ENCODE measurements at regions not wholly inside any gene's neighbourhood (a gene's known extent, or its start where the extent isn't known, plus 50 kb on each side); places are given as distances from the start of the nearest gene placed in this dataset.

DNA sequence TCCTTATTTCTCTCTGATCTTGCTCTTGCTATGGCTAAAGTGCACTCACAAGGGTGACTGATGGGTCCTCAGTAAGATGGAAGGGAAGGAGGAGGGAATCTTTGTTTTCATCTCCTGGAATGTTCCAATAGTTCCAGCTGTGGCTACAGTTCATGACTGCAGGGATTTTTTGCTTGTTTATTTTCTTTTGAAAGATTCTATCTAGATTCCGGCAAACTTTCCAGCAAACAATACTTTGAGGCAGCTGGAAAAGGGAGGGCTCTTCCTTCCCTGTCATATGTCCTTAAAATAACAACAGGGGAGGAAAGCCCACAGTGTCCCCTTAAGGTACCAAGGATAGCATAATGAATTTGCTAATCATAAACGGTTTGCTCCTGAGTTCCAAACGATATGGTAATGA lies 111.3 kb upstream of the SLC14A2 start:
- no peak for DNase-seq

DNA sequence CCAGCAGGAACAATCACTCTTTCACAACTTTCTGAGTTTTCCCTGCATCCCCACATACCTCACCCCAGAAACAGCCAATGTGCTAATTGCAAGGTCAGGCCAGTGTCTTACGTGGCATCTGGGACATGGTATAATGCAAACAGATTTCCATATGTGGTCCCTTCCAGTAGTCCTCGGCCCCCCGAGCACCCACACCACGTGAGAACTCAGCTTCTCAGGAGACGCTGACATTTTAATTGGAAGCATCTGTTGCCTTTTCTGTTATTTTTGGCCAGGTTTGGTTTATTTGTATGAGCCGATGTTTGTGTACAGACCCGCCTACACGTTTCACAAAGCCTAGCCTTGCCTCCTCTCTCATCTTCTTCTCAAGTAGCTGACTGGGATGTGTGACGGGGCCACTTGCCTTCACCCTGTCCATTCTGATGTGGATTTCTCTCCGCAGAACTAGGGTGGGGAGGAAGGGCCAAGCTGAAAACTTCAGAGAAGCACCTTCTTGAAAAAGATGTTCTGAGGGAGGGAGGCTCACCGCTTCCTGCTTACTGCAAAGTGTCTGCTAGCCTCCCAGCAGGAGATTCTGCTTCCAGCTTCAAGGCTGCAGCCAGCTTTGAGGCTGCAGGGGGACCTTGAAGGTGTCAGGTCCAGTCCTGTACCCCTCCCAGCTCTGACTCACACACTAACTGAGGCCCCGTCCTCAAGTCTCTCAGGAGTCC lies 109.6 kb upstream of the SLC14A2 start:
- no peak for DNase-seq

DNA sequence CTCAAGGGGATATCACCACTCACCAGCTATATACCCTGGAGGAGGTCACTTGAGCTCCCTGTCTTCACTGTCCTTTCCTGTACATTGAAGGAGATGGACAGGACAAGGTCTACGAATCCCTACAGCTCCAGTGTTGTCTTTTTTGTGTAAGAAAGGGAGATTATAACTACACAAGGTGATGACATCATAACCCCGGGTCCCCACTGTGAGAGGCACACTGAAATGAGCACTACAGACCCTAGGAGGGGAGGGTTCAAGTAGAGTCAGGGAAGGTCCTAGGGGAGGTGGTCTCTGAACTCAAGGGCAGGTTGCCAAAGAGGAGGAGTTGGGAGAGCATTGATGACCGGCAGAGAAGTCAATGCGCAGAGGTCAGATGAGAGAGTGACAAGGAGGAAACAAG lies 108.3 kb upstream of the SLC14A2 start:
- no peak for DNase-seq

DNA sequence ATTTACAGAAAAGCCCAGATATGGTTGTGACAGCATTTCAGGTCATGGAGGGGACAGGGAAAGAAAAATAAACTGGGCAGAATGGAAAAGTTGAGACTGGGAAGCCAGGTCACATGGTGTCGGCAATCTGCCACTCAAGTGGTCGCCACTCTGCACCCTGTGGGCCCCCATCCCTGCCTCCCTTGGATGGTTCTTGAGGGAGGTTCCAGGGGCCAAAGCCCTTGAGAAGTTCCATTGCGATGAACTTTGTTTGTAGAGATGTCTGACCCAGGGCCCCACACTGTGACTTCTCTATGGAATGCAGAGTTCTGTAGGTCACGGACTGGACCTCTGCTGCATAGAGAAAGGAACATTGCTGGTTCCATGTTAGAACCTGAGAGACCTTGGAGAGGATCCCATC lies 105.7 kb upstream of the SLC14A2 start:
- DNase-seq = no peak

GRCh38 chr18:45510656-45511055 lies 104.6 kb upstream of the SLC14A2 start:
- DNase-seq = no peak

DNA sequence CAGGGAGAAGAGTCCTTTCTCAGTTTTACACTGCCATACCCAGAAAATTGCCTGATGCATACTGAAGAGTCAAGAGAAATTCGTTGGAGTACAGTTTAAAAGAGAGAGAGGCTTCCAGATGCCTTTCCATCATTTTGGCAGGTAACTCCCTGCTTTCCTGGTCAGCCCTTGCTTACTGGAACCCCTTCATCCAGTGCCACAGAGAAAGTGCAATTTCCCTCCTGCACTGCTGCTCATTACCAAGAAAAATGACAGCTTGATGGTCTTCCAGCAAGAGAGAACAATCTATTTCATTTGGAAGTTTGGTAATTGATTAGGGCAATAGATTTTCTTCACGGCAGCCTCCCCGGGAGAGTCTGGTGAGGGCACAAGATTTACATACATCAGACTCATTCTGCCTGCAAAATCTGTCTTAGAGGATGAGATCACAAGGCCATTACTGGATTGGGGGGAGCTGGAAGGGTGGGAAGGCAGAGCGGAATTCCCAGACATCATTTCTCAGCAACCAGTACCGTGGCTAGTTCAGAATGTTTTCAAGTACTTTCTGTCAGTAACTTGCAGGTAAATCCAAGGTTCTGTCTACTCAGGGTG lies 102.8 kb upstream of the SLC14A2 start:
- no peak for DNase-seq

- no peak for DNase-seq
Observed at GRCh38 chr18:45517181-45517741, 98.0 kb upstream of the SLC14A2 start.

- DNase-seq = no peak
Observed at GRCh38 chr18:45518311-45519155, 96.7 kb upstream of the SLC14A2 start.

GRCh38 chr18:45519411-45520280 lies 95.6 kb upstream of the SLC14A2 start:
- DNase-seq = no peak

GRCh38 chr18:45521136-45521535 lies 94.1 kb upstream of the SLC14A2 start:
- DNase-seq = no peak

DNA sequence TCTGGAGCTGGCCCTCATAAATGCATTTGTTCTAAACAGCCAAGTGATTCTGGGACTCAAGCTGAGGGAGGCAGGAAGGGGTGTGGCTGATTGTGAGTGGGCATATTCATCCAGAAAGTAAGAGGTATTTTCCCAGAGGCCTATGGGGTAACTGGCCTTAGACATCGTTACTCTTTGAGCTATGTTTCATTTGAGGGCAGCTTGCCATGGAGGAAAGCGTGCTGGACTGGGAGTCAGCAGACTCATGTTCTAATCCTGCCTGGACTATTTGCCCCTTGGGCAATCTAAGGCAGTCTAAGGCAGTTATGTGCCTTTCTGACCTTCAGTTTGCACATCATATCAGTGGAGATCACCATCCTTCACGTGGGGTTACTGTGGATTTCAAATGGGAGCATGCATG lies 93.5 kb upstream of the SLC14A2 start:
- no peak for DNase-seq

- DNase-seq = no peak
Observed at GRCh38 chr18:45522371-45522770, 92.9 kb upstream of the SLC14A2 start.

- DNase-seq = no peak
Observed at GRCh38 chr18:45525301-45525700, 90.0 kb upstream of the SLC14A2 start.

DNA sequence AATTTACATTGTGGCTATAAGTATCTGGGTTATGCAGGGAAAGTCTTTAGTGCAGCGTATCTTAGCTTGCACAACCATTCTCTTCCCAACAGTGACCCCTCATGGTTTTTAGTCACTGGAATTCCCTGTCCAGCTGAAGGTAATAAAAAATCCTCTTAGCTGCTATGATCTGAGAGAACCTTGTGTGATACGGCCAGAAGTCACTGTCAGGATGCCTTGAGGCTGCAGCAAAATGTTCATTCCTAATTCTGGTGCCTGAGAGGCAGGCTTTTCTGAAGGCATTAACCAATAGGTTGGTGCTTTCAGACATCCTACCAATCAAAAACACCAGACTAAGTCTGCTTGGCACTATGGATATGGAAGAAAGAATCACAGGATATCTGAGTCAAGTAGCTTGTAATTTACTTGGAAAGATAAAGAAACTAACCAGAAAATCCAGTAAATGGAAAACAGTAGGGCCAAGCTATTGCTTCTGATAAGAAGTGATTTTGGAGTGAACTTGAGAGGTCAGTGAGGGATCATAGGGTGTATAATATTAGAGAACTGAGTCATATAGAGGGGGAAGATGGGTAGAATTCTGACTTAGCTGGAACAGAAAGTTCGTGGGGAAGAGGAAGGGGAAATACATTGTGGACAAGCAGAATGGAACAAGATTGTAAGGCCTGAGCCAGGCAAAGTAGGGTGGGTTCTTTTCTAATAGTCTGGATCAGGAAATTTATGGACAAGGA lies 89.0 kb upstream of the SLC14A2 start:
- no peak for DNase-seq

GRCh38 chr18:45527891-45528290 lies 87.4 kb upstream of the SLC14A2 start:
- DNase-seq = no peak

DNA sequence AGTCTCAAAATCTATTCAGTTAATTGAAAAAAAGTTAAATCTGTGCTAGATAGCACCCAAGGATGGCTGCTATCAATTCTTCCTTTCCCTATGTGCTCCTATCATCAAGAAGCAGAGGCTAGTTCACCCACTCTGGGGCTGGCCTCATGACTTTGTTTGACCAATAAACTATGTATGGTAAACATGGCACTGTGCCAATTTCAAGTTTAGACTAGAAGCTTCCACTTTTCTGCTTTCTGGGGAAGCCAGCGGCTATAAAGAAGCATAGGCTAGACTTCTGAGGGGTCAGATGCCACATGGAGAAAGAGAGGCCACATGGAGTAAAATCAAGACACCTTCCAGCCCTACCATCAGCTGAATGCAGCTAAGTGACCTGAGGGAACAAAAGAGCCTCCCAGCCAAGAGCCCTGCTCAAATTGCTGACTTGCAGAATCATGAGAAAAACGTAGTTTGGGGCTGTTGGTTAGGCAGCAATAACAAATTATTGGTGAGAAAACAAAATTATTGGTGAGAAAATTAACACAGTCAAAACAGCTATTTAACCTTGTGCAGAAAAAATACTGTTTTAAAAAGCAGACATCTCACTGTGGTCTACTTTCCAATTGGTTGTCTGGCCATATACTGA lies 86.5 kb upstream of the SLC14A2 start:
- no peak for DNase-seq

DNA sequence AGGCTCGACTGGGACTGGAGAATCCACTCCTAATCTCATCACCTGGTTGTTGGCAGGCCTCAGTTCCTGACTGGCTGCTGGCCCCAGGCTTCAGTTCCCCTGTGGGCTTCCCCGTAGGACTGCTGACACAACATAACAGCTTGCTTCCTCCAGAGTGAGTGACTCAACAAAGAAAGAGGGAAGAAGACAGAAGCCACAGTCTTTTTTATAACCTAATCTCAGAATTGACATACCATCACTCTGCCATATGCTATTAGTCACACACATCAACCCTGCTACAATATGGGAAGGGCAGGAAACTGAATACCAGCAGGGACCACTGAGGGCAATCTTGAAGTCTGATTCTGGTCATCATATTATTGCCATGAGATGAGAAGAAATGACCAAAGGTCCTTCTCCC lies 76.8 kb upstream of the SLC14A2 start:
- no peak for DNase-seq

DNA sequence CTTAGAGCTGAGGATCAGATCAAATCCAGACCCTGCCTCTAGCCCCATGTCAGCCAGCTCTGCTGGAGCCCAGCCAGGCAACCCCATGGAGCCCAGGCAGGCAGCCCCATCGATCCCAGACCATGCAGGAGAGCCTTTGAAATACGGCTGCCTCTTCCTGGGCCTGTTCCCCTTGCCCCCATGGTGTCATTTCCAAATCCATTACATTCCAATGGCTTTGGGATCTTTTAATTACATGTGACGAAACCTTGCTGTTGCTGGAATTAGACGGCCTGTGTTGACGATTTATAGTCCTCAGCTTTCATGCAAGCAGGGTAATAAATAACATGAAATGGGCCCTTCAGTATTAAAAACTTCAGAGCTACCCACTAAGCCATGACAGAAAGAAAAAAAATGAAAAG lies 75.8 kb upstream of the SLC14A2 start:
- no peak for DNase-seq

- DNase-seq = no peak
Observed at GRCh38 chr18:45540125-45540524, 75.2 kb upstream of the SLC14A2 start.

- DNase-seq = no peak
Observed at GRCh38 chr18:45541421-45541820, 73.9 kb upstream of the SLC14A2 start.

DNA sequence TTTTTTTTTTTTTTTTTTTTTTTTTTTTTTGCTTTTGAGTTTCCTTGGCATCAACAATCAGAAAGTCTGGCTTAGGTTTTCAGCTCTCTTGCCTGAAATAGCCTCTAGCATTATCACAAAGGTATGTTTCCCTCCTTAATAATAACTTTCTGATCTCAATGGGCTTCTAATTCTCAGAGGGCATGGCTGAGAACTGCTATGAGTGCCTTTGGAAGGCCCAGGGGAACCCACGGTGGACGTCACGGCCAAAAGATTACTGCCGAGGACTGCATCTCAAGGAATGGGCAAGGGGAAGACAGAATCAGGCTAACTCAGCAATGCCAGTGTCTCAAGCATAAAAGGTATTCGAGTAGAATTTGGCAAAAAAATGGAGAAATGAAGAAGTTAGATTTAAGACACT lies 73.2 kb upstream of the SLC14A2 start:
- no peak for DNase-seq

- no peak for DNase-seq
Observed at GRCh38 chr18:45547910-45548309, 67.4 kb upstream of the SLC14A2 start.

Data from stimulated activated CD4-positive, alpha-beta T cell treated with anti-CD3 and anti-CD28 coated beads, Interleukin-4, amount 100 ng/mL, for 1 hour (primary cell).